Urinary bladder (tissue), 3 donors: ENCODE measurements at regions not wholly inside any gene's neighbourhood (a gene's known extent, or its start where the extent isn't known, plus 50 kb on each side); places are given as distances from the start of the nearest gene placed in this dataset.
"Not testable (repeated sequence)": the region's sequence is repeated elsewhere in the genome, so short reads cannot be mapped to it uniquely, and the experiment has no call there.

ENCODE experiments used
- DNase-seq: peaks from one replicate; pipeline ENCODE4 v3.0.0-alpha.2; 2015; ENCODE audit errors: extremely low spot score
- H3K27ac ChIP-seq: one replicate; pipeline ENCODE4 v1.5.1; 2013; ENCODE audit warnings: low read depth, mild to moderate bottlenecking, moderate library complexity
- H3K36me3 ChIP-seq: one replicate; pipeline ENCODE4 v1.6.1; 2013; ENCODE audit warnings: mild to moderate bottlenecking, moderate library complexity; ENCODE audit not compliant: insufficient read depth
- H3K4me1 ChIP-seq: one replicate; pipeline ENCODE4 v1.6.1; 2013; ENCODE audit warnings: mild to moderate bottlenecking, moderate library complexity; ENCODE audit not compliant: insufficient read depth
- H3K4me3 ChIP-seq: one replicate; pipeline ENCODE4 v1.5.1; 2013; ENCODE audit warnings: low read depth, low read length
- WGBS: extraction: QIAGEN DNeasy Blood & Tissue Kit; methylation state at CpG from one replicate; pipeline ENCODE4 v1.1.7; 2013; 5-methylcytosine and 5-hydroxymethylcytosine counted together
- donor health status: healthy with polysubstance abuse.
- donor health status: healthy.

DNA sequence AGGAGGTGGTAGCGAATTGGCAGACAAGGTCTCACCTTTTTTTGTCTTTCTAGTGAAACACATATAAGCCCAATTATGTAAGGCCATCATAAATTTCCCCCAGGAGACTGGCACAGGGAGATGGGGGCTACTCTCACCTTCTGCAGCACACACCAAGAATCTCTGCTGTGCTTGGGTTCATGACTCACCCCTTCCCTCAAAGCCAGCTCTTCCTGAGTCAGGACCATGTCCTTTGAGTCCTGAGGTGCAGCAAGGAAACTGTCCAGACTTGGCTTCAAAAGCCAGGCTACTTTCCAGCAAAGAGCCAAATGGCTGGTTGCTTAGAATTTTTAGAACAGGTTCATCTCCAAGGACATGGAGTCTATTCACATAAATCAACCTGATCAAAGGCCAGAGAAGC lies 368.7 kb downstream of the BCL2L11 start:
- WGBS, result no CpG with 5 or more reads among the region's 1 CpG
- DNase-seq, H3K36me3 ChIP-seq, H3K27ac ChIP-seq, H3K4me3 ChIP-seq, H3K4me1 ChIP-seq: not testable (repeated sequence)

- not testable (repeated sequence) for H3K4me3 ChIP-seq, DNase-seq, H3K4me1 ChIP-seq, H3K27ac ChIP-seq, H3K36me3 ChIP-seq
- WGBS, result no CpG with 5 or more reads among the region's 3 CpGs
Measured at GRCh38 chr2:111491181-111491580, 370.5 kb downstream of the BCL2L11 start.

DNA sequence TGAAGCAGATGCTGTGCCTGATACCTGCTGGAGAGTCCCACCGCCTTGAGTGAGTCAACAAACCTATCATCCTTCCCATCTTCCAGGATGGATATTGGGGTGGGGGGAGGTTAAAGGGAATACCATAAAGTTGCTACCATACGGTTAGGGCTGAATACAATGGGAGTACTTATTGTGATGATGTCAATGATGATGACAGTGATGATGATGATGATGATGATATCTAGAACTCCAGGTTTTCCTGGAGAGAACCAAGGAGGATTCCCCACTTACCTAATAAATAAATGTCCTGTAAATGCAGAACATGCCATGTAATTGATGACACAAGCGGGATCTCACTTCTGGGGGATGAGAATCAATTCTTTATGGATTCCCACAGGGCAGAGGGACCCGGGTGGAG lies 370.9 kb downstream of the BCL2L11 start:
- 80% methylated on average over 3 of the region's 4 CpGs for WGBS
- H3K27ac ChIP-seq, result peak overlapping the region; percentile 23
- not testable (repeated sequence) for H3K4me1 ChIP-seq, H3K4me3 ChIP-seq, H3K36me3 ChIP-seq, DNase-seq

DNA sequence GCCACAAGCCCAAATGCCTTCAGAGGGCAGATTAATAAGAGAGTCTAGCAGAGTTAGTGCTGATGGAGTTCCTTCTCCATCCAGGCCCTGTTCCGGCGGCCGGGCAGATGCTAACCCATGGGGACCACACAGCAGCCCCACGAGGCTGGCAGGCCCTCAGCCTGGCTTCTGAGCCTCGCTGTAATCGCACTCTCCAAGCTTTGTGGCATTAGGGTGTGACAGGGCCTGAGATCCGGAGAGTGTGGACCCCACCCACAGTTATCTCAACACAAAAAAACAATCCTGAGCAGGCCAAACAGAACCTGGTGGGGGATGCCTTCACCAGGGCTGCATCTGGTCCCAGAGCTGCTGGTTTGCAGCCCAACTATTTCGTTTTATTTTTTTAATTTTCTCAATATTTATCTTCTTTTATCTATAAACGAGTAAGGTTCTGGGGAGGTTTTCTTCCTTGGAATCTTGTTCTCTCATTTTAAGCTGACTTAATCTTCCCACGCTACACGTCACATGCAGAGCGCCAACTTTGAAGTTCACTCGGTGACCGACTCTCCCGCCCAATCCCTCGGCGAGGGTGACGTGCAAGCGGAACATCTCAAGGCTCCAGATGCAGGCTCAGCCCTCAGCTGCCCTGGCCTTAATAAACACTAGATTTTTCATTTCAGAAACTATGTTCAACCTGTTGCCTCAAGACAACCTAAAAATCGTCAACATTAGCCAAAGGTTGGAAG lies 372.4 kb downstream of the BCL2L11 start:
- H3K4me1 ChIP-seq, DNase-seq, H3K36me3 ChIP-seq, H3K27ac ChIP-seq, H3K4me3 ChIP-seq: not testable (repeated sequence)
- WGBS, result 36% methylated on average over 8 of the region's 20 CpGs

- H3K27ac ChIP-seq, H3K36me3 ChIP-seq, DNase-seq, H3K4me3 ChIP-seq, H3K4me1 ChIP-seq: not testable (repeated sequence)
- WGBS, result 10% methylated on average over 5 of the region's 5 CpGs
Measured at GRCh38 chr2:111493720-111494078, 373.0 kb downstream of the BCL2L11 start.

- H3K27ac ChIP-seq, DNase-seq: not testable (repeated sequence)
- 4% methylated on average over 9 of the region's 14 CpGs for WGBS
Measured at GRCh38 chr2:111494288-111494980, 373.7 kb downstream of the BCL2L11 start.

GRCh38 chr2:111494981-111495315 lies 374.2 kb downstream of the BCL2L11 start:
- H3K36me3 ChIP-seq, H3K27ac ChIP-seq, DNase-seq, H3K4me3 ChIP-seq, H3K4me1 ChIP-seq: not testable (repeated sequence)
- 0% methylated on average over 4 of the region's 7 CpGs for WGBS

More at GRCh38 chr2:111494288-111494980, 373.7 kb downstream of the BCL2L11 start:
- H3K36me3 ChIP-seq, H3K4me3 ChIP-seq, H3K4me1 ChIP-seq: not testable (repeated sequence)

DNA sequence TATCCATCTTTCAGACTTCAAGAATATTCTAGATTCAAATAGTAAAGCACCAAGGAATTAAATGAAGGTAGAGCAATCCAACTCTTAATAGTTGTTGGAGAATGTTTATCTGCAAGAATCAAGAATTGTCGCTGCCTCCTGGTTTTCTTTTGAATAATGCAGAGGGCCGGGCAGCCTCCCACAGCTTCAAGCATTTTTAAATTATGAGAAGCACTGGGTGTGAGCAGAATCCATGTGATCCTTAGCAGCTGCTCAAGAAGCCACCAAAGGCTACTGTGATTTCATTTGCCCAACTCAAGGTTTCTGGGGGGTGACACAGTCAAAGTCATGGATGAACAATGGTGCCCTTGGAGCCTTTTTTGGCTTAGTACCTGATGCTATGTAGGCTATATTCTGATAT lies 374.9 kb downstream of the BCL2L11 start:
- H3K4me3 ChIP-seq, H3K36me3 ChIP-seq, H3K4me1 ChIP-seq, DNase-seq, H3K27ac ChIP-seq: not testable (repeated sequence)
- WGBS, result 32% methylated on average over 2 of the region's 2 CpGs

DNA sequence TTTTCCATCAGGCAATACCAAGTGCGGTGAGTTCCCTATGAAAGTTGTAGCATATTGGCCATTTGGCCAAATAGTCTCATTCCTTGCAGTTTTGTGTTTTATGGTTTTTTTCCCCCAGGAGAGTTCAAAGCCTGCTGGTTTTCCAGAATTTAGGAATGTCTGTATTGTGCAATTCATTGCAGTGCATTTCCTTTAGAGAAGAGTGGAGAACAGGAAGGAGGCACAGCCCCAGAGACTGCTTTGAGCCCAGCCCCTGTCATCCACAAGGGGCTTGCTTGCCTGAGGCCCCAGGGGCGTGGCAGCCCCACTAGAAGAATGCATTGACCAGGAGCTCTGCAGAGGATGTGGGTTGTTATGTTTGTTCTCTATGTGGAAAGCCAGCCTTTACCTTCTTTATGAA lies 375.5 kb downstream of the BCL2L11 start:
- DNase-seq, H3K27ac ChIP-seq, H3K4me1 ChIP-seq, H3K36me3 ChIP-seq, H3K4me3 ChIP-seq: not testable (repeated sequence)
- WGBS, result 62% methylated on average over 2 of the region's 2 CpGs

DNA sequence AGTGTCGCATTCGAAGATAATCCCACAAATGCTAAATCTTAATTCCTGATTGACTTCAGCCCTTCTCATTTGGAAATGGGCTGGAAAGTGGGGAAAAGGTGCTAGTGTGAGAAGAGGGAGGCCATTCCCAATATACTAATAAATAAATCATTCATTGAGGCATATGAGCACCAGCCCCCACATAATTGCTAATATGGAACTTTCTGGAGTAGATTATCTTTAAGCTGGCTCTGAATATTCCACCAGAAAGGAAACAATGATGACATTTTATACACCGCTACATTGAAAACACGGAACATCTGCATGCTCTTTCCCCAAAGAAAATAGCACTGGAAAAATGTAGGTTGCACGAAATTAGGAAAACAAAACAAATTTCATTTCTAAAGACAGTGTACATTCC lies 376.1 kb downstream of the BCL2L11 start:
- WGBS, result 84% methylated on average over 4 of the region's 5 CpGs
- H3K36me3 ChIP-seq, H3K27ac ChIP-seq: not testable (repeated sequence)

GRCh38 chr2:111497270-111497669 lies 376.6 kb downstream of the BCL2L11 start:
- not testable (repeated sequence) for H3K4me3 ChIP-seq, H3K4me1 ChIP-seq, H3K27ac ChIP-seq, H3K36me3 ChIP-seq, DNase-seq
- 42% methylated on average over 2 of the region's 2 CpGs for WGBS

More for the DNA sequence above, 376.1 kb downstream of the BCL2L11 start:
- DNase-seq, H3K4me1 ChIP-seq, H3K4me3 ChIP-seq: not testable (repeated sequence)

DNA sequence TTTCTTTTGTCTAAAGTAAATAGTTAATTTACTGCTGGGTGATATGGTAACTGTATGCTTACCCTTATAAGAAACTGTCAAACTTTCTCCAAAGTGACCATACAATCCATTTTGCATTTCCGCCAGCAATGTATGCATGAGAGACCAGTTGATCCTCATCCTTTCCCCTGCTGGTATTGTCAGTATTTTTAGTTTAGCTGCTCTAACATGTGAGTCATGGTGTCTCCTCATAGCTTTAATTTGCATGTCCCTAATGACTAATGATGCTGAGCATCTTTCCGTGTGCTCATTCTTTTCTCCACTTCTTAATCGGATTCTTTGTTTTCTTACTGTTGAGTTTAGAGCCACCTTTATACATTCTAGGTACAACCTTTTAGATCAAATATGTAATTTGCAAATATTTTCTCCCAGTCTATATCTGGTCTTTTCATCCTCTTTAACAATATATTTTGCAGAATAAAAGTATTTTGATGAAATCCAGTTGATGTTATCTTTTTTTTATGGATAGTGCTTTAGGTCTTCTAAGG lies 379.9 kb downstream of the BCL2L11 start:
- DNase-seq, H3K4me1 ChIP-seq, H3K36me3 ChIP-seq, H3K4me3 ChIP-seq, H3K27ac ChIP-seq: not testable (repeated sequence)
- 81% methylated on average over 2 of the region's 3 CpGs for WGBS

DNA sequence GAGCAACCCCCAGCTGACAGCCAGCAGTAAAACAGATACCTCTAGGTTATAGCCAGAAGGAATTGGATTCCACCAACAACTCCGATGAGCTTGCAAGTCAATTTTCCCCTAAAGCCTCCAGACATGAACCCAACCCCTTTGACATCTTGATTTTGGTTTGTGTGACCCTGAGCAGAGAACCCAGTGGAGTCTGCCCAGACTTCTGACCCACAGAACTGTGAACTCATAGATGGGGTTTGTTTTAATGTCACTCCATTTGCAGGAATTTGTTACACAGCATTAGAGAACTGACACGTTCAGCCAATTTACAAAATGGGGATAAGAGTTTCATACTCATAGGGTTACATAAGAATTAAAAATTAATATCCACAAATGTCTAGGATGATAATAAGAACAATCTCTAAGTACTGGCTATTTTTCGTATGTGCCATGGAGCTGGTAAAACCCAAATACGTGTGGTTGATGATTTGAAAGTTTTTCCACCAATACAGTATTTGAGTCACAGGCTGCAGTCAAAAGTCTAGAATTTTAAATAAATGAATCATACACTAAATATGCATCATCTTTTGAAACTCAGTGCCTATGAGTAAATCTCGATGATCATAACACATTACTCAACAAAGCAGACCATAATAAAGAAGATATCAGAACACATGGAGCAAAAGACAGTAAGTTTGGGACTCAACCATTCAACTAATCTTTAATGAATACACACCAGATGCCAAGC lies 380.0 kb downstream of the ANAPC1 start:
- WGBS, result 64% methylated on average over 2 of the region's 5 CpGs
- not testable (repeated sequence) for H3K4me1 ChIP-seq, H3K36me3 ChIP-seq, H3K4me3 ChIP-seq, H3K27ac ChIP-seq, DNase-seq

DNA sequence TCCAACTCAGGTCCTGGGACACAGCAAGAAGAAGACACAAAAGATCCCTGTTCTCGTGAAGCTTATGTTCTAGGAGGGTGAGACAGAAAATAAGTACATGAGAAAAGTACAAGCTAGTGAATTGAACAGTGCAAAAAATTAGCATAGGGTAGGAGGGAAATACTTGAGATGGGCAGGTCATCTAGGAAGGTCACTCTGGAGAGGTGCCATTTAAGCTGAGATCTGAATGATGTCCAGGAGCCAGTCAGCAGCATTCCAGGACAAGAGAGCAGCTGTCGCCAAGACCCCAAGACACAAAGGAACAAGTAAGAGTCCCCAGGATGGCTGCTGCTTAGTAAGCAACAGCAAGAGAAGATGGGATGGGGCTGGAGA lies 379.4 kb downstream of the ANAPC1 start:
- WGBS, result 74% methylated on average over 1 of the region's 2 CpGs
- not testable (repeated sequence) for H3K27ac ChIP-seq, H3K4me1 ChIP-seq, H3K4me3 ChIP-seq, DNase-seq, H3K36me3 ChIP-seq
